ENCODE measurements at regions not wholly inside any gene's neighbourhood (a gene's known extent, or its start where the extent isn't known, plus 50 kb on each side); places are given as distances from the start of the nearest gene placed in this dataset.
A peak's percentile ranks its signal among the peaks of the same experiment; 100 is the strongest.

DNA sequence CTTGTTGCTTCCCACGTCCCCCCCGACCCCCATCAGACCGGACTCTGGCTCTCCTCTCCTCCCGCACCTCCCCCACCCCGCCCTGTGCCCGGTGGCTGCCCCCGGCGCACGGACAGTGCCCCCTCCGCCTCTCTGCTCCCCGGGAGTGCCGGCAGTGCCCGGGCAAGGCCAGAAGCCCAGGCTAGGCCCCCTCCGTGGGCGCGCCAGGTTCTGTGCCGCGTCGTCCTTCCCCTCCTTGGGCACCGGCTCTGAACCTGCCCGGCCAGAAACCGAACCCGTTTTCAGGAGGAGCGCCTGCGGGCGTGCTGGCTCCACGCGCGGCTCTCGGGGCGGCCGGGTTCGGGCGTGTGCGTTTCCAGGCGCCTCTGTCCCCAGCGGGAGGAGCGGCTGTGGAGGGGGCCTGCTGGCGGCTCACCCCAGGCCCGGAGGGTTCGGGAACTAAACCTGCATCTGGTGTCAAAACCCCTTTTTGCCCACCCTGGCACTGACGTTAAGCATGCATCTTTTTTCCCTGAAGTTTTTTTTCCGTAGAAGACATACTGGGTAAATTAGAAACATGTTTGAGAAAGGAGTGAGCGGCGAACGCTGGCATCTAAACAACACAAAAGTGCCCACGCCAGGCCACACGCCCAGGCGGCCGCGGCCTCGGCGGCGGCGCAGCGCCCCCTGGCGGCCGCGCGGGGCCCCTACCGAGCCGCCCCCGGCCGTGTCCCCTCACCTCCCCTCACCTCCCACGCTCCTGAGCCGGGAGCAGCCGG, 123.9 kb upstream of the SLC1A4 start:
- no peaks in the 10 kb centered on the region for H3K4me1 Mint-ChIP-seq
- no peaks in the 10 kb centered on the region for H3K36me3 Mint-ChIP-seq (ENCODE audit: low read depth)
- no peaks in the 10 kb centered on the region for H3K9me3 Mint-ChIP-seq
- peak overlapping the region; percentile 82 for H3K4me3 Mint-ChIP-seq
- DNase-seq (ENCODE audit: low read depth, low spot score): peak; percentile 63
- no peaks in the 10 kb centered on the region for H3K27me3 Mint-ChIP-seq (ENCODE audit: low read depth)
- H3K27ac Mint-ChIP-seq (ENCODE audit: unreplicated experiment): peak overlapping the region; percentile 64
- peak; percentile 92 for TF ChIP-seq CTCF (conservative IDR thresholded peaks at IDR 0.05)

- Mint-ChIP-seq H3K4me1 (no peaks in the 10 kb centered on the region), H3K27ac (ENCODE audit: unreplicated experiment) (no peak overlapping the region), H3K4me3 (peak overlapping the region; percentile 64)
Observed at GRCh38 chr2:64865831-64866345, 123.3 kb upstream of the SLC1A4 start.

GRCh38 chr2:64866797-64867196, 122.4 kb upstream of the SLC1A4 start:
- Mint-ChIP-seq H3K27me3 (ENCODE audit: low read depth) (no peaks in the 10 kb centered on the region), H3K4me1 (no peaks in the 10 kb centered on the region), H3K9me3 (no peaks in the 10 kb centered on the region), H3K36me3 (ENCODE audit: low read depth) (no peaks in the 10 kb centered on the region), H3K4me3 (peak overlapping the region; percentile 74), H3K27ac (ENCODE audit: unreplicated experiment) (no peak overlapping the region)
- no peak for TF ChIP-seq CTCF (conservative IDR thresholded peaks at IDR 0.05)
- no peak for DNase-seq (ENCODE audit: low read depth, low spot score)

More at GRCh38 chr2:64865831-64866345, 123.3 kb upstream of the SLC1A4 start:
- H3K27me3 Mint-ChIP-seq (ENCODE audit: low read depth): no peaks in the 10 kb centered on the region
- no peaks in the 10 kb centered on the region for H3K9me3 Mint-ChIP-seq
- DNase-seq (ENCODE audit: low read depth, low spot score): no peak
- H3K36me3 Mint-ChIP-seq (ENCODE audit: low read depth): no peaks in the 10 kb centered on the region
- TF ChIP-seq CTCF (conservative IDR thresholded peaks at IDR 0.05): no peak

GRCh38 chr2:64867253-64867996, 121.8 kb upstream of the SLC1A4 start:
- peak overlapping the region; percentile 74 for H3K4me3 Mint-ChIP-seq
- H3K4me1 Mint-ChIP-seq: no peaks in the 10 kb centered on the region
- DNase-seq (ENCODE audit: low read depth, low spot score): no peak
- no peak for TF ChIP-seq CTCF (conservative IDR thresholded peaks at IDR 0.05)
- no peak overlapping the region for H3K27ac Mint-ChIP-seq (ENCODE audit: unreplicated experiment)
- no peaks in the 10 kb centered on the region for H3K36me3 Mint-ChIP-seq (ENCODE audit: low read depth)
- no peaks in the 10 kb centered on the region for H3K9me3 Mint-ChIP-seq
- no peaks in the 10 kb centered on the region for H3K27me3 Mint-ChIP-seq (ENCODE audit: low read depth)

DNA sequence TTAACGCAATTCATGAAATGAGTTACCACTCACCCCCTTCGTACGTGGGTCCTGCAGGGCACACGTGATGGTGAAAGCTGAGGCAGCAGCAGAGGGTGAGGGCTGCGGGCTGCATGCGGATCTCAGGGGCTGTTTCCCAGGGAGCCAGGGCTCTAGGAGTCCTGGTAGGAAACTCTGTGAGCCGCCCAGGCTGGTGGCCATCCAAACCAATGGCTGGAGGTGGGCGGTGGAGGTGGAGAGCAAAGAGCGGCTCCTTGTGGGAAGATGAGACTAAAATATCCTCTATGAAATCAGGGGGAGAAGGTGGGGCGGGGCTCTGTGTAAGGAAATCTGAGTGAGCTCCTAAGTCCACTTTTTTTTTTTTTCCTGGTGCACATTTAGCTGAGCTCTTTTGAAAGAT, 120.1 kb upstream of the SLC1A4 start:
- H3K36me3 Mint-ChIP-seq (ENCODE audit: low read depth): no peaks in the 10 kb centered on the region
- no peak for TF ChIP-seq CTCF (conservative IDR thresholded peaks at IDR 0.05)
- no peaks in the 10 kb centered on the region for H3K27me3 Mint-ChIP-seq (ENCODE audit: low read depth)
- no peaks in the 10 kb centered on the region for H3K9me3 Mint-ChIP-seq
- no peak for DNase-seq (ENCODE audit: low read depth, low spot score)
- no peak overlapping the region for H3K4me3 Mint-ChIP-seq
- no peak overlapping the region for H3K27ac Mint-ChIP-seq (ENCODE audit: unreplicated experiment)
- peaks cover 4% of the 10 kb centered on the region for H3K4me1 Mint-ChIP-seq
